Mesendoderm (in vitro differentiated cells): ENCODE measurements at regions not wholly inside any gene's neighbourhood (a gene's known extent, or its start where the extent isn't known, plus 50 kb on each side); places are given as distances from the start of the nearest gene placed in this dataset.

ENCODE experiments used
- DNase-seq: peaks from one replicate; pipeline ENCODE4 v3.0.0; 2013
- H2AK5ac ChIP-seq: 2 replicates; pipeline ENCODE4 v1.6.1; 2013; ENCODE audit warnings: low read length, inconsistent platforms
- H2BK120ac ChIP-seq: 2 replicates; pipeline ENCODE4 v1.6.1; 2013; ENCODE audit warnings: low read depth, mild to moderate bottlenecking, low read length, moderate library complexity, mixed read lengths
- H2BK15ac ChIP-seq: replicated peaks from 2 replicates; pipeline ENCODE4 v1.6.1; 2013; ENCODE audit warnings: low read depth, mild to moderate bottlenecking, moderate library complexity
- H2BK5ac ChIP-seq: 2 replicates; pipeline ENCODE4 v1.6.1; 2013; ENCODE audit warnings: low read length, inconsistent platforms
- H3K18ac ChIP-seq: 2 replicates; pipeline ENCODE4 v1.6.1; 2013; ENCODE audit warnings: mild to moderate bottlenecking, low read length, mixed read lengths
- H3K23ac ChIP-seq: one replicate; pipeline ENCODE4 v1.6.1; 2013; ENCODE audit warnings: low read length
- H3K27ac ChIP-seq: 2 replicates; pipeline ENCODE4 v1.5.1; 2013; ENCODE audit warnings: low read depth, mild to moderate bottlenecking, inconsistent platforms, low read length, moderate library complexity
- H3K27me3 ChIP-seq: 2 replicates; pipeline ENCODE4 v1.6.1; 2013; ENCODE audit warnings: low read length, control low read depth, mild to moderate bottlenecking, inconsistent platforms; ENCODE audit not compliant: insufficient read depth, poor library complexity
- H3K36me3 ChIP-seq: 2 replicates; pipeline ENCODE4 v1.6.1; 2013; ENCODE audit warnings: low read length, inconsistent platforms; ENCODE audit not compliant: control insufficient read depth, insufficient read depth
- H3K4ac ChIP-seq: one replicate; pipeline ENCODE4 v1.6.1; 2013; ENCODE audit warnings: low read depth, mild to moderate bottlenecking, low read length, moderate library complexity
- H3K4me1 ChIP-seq: 2 replicates; pipeline ENCODE4 v1.6.1; 2013; ENCODE audit warnings: low read depth, low read length, inconsistent platforms; ENCODE audit not compliant: control insufficient read depth
- H3K4me2 ChIP-seq: 2 replicates; pipeline ENCODE4 v1.6.1; 2013; ENCODE audit warnings: low read length
- H3K4me3 ChIP-seq: 2 replicates; pipeline ENCODE4 v1.5.1; 2013; ENCODE audit warnings: mild to moderate bottlenecking, low read length
- H3K56ac ChIP-seq: one replicate; pipeline ENCODE4 v1.6.1; 2013; ENCODE audit warnings: low read length
- H3K79me1 ChIP-seq: 2 replicates; pipeline ENCODE4 v1.6.1; 2013; ENCODE audit warnings: low read length, inconsistent platforms
- H3K79me2 ChIP-seq: 2 replicates; pipeline ENCODE4 v1.6.1; 2013; ENCODE audit warnings: mild to moderate bottlenecking, low read length; ENCODE audit not compliant: control insufficient read depth, insufficient read depth
- H3K9ac ChIP-seq: 2 replicates; pipeline ENCODE4 v1.6.1; 2013; ENCODE audit warnings: low read length, inconsistent platforms
- H4K5ac ChIP-seq: one replicate; pipeline ENCODE4 v1.6.1; 2013; ENCODE audit warnings: low read length
- H4K8ac ChIP-seq: one replicate; pipeline ENCODE4 v1.6.1; 2013; ENCODE audit warnings: low read depth, mild to moderate bottlenecking, control low read depth, low read length, moderate library complexity
- WGBS: extraction: QIAGEN DNeasy Blood & Tissue Kit; methylation state at CpG from one replicate; pipeline ENCODE4 v1.1.7; 2013; ENCODE audit warnings: low lambda C conversion rate, missing lambda C conversion rate; ENCODE audit not compliant: insufficient coverage; ENCODE audit errors: extremely low coverage; 5-methylcytosine and 5-hydroxymethylcytosine counted together

DNA sequence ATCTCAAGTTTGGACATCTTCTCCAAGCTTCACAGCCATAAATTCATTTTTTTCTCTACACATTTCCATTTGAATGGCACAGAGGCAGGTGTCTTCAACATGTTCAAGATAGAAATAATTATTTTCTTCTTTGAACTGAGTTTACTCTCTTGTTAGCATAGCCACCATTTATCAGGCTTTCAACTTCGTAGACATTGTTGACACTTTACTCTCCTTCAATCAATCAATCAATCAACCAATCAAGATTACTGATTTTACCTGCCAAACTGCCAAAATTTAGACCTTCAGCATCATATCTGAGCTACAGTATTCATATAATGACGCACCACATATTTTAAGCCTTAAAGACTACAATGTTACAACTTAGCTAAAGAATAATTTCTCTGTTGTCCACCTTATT, 300.1 kb upstream of the LUZP2 start:
- H3K9ac ChIP-seq: no peak overlapping the region
- H3K4me3 ChIP-seq: no peak overlapping the region
- H2BK5ac ChIP-seq: no peak overlapping the region
- no peak overlapping the region for H3K56ac ChIP-seq
- H4K5ac ChIP-seq: no peak overlapping the region
- no peaks in the 10 kb centered on the region for H3K79me2 ChIP-seq
- no CpG with 5 or more reads among the region's 2 CpGs for WGBS
- H3K4me1 ChIP-seq: no peaks in the 10 kb centered on the region
- H3K23ac ChIP-seq: no peak overlapping the region
- no peak overlapping the region for H3K4me2 ChIP-seq
- no peak overlapping the region for H2BK15ac ChIP-seq
- H3K27ac ChIP-seq: no peak overlapping the region
- no peak for DNase-seq
- no peaks in the 10 kb centered on the region for H3K79me1 ChIP-seq
- H3K36me3 ChIP-seq: no peaks in the 10 kb centered on the region
- H3K27me3 ChIP-seq: no peaks in the 10 kb centered on the region
- no peak overlapping the region for H3K18ac ChIP-seq
- H2AK5ac ChIP-seq: no peak overlapping the region
- H2BK120ac ChIP-seq: no peak overlapping the region
- no peak overlapping the region for H4K8ac ChIP-seq
- H3K4ac ChIP-seq: no peak overlapping the region

DNA sequence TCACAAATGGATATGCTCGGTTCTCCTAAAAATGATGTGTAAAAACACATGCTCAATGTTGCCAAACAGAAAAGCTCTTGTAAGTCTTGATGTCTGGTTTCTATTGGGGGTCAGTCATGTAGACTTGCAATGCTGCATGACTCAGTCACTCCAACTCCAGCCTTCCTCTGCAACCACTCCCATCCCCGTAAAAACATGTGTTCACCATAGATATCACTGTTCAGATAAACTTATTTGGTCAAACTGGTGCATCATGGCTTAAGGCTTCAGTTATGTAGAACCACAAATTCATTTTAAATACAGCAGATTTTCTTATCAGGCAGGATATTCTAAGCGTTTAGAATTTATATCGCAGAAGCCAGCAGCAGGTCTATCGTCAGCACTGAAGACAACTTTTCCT, 298.4 kb upstream of the LUZP2 start:
- no peaks in the 10 kb centered on the region for H3K4me1 ChIP-seq
- no peak overlapping the region for H3K27ac ChIP-seq
- no peak overlapping the region for H3K4me2 ChIP-seq
- no peaks in the 10 kb centered on the region for H3K79me2 ChIP-seq
- no peak overlapping the region for H2BK120ac ChIP-seq
- WGBS: no CpG with 5 or more reads among the region's 5 CpGs
- H3K79me1 ChIP-seq: no peaks in the 10 kb centered on the region
- H2AK5ac ChIP-seq: no peak overlapping the region
- no peak overlapping the region for H3K56ac ChIP-seq
- no peak overlapping the region for H3K9ac ChIP-seq
- no peak overlapping the region for H4K5ac ChIP-seq
- H3K23ac ChIP-seq: no peak overlapping the region
- H2BK5ac ChIP-seq: no peak overlapping the region
- H3K4me3 ChIP-seq: no peak overlapping the region
- H4K8ac ChIP-seq: no peak overlapping the region
- H3K27me3 ChIP-seq: no peaks in the 10 kb centered on the region
- no peak overlapping the region for H3K18ac ChIP-seq
- H3K36me3 ChIP-seq: no peaks in the 10 kb centered on the region
- no peak overlapping the region for H3K4ac ChIP-seq
- DNase-seq: no peak
- no peak overlapping the region for H2BK15ac ChIP-seq

DNA sequence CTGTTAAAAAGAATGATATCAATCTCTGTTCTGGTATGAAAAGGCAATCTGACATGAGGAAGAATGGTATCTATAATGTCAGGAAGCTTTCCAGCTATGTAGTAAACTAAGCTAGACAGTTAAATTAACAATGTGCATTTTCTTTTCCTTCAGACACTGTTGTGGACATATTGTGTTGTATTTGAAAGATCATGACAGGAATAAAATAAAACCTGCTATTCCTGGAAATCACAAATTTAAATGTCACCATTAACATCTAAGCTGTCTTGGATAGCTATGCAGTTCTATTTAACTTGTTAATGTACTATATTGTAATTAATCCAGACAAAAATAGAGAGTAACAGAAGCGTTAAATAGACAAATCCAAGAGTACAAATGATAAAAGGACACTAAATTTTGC, 297.4 kb upstream of the LUZP2 start:
- H3K4me2 ChIP-seq: no peak overlapping the region
- no peak overlapping the region for H3K9ac ChIP-seq
- no peak overlapping the region for H2BK5ac ChIP-seq
- H2BK120ac ChIP-seq: no peak overlapping the region
- DNase-seq: no peak
- H3K79me1 ChIP-seq: no peaks in the 10 kb centered on the region
- no peak overlapping the region for H4K8ac ChIP-seq
- H3K56ac ChIP-seq: no peak overlapping the region
- H3K23ac ChIP-seq: no peak overlapping the region
- no peak overlapping the region for H2BK15ac ChIP-seq
- no peak overlapping the region for H3K4ac ChIP-seq
- H3K79me2 ChIP-seq: no peaks in the 10 kb centered on the region
- no peak overlapping the region for H3K18ac ChIP-seq
- no peak overlapping the region for H4K5ac ChIP-seq
- H3K4me3 ChIP-seq: no peak overlapping the region
- no peak overlapping the region for H3K27ac ChIP-seq
- H2AK5ac ChIP-seq: no peak overlapping the region
- no CpG with 5 or more reads among the region's 1 CpG for WGBS
- H3K27me3 ChIP-seq: no peaks in the 10 kb centered on the region
- no peaks in the 10 kb centered on the region for H3K4me1 ChIP-seq
- H3K36me3 ChIP-seq: no peaks in the 10 kb centered on the region

GRCh38 chr11:24206030-24206429, 290.8 kb upstream of the LUZP2 start:
- H3K36me3 ChIP-seq: no peaks in the 10 kb centered on the region
- H3K9ac ChIP-seq: no peak overlapping the region
- no peak overlapping the region for H2AK5ac ChIP-seq
- no peak overlapping the region for H2BK5ac ChIP-seq
- no peak overlapping the region for H2BK120ac ChIP-seq
- H4K8ac ChIP-seq: no peak overlapping the region
- H3K4me2 ChIP-seq: no peak overlapping the region
- no peak overlapping the region for H3K23ac ChIP-seq
- H3K4me3 ChIP-seq: no peak overlapping the region
- no peak overlapping the region for H4K5ac ChIP-seq
- H3K27ac ChIP-seq: no peak overlapping the region
- no CpG with 5 or more reads among the region's 2 CpGs for WGBS
- no peaks in the 10 kb centered on the region for H3K79me1 ChIP-seq
- H3K79me2 ChIP-seq: no peaks in the 10 kb centered on the region
- H3K27me3 ChIP-seq: no peaks in the 10 kb centered on the region
- no peak overlapping the region for H3K4ac ChIP-seq
- no peak overlapping the region for H3K56ac ChIP-seq
- H2BK15ac ChIP-seq: no peak overlapping the region
- H3K18ac ChIP-seq: no peak overlapping the region
- DNase-seq: no peak
- no peaks in the 10 kb centered on the region for H3K4me1 ChIP-seq

GRCh38 chr11:24206511-24206910, 290.3 kb upstream of the LUZP2 start:
- no peak overlapping the region for H3K4ac ChIP-seq
- H3K4me3 ChIP-seq: no peak overlapping the region
- H2BK5ac ChIP-seq: no peak overlapping the region
- H2AK5ac ChIP-seq: no peak overlapping the region
- no peak overlapping the region for H3K18ac ChIP-seq
- H3K56ac ChIP-seq: no peak overlapping the region
- DNase-seq: no peak
- H3K4me1 ChIP-seq: no peaks in the 10 kb centered on the region
- no peak overlapping the region for H3K9ac ChIP-seq
- H3K79me2 ChIP-seq: no peaks in the 10 kb centered on the region
- H4K5ac ChIP-seq: no peak overlapping the region
- H2BK15ac ChIP-seq: no peak overlapping the region
- H4K8ac ChIP-seq: no peak overlapping the region
- no peak overlapping the region for H3K27ac ChIP-seq
- no CpG with 5 or more reads among the region's 1 CpG for WGBS
- H3K79me1 ChIP-seq: no peaks in the 10 kb centered on the region
- H3K4me2 ChIP-seq: no peak overlapping the region
- H2BK120ac ChIP-seq: no peak overlapping the region
- H3K27me3 ChIP-seq: no peaks in the 10 kb centered on the region
- no peaks in the 10 kb centered on the region for H3K36me3 ChIP-seq
- no peak overlapping the region for H3K23ac ChIP-seq

DNA sequence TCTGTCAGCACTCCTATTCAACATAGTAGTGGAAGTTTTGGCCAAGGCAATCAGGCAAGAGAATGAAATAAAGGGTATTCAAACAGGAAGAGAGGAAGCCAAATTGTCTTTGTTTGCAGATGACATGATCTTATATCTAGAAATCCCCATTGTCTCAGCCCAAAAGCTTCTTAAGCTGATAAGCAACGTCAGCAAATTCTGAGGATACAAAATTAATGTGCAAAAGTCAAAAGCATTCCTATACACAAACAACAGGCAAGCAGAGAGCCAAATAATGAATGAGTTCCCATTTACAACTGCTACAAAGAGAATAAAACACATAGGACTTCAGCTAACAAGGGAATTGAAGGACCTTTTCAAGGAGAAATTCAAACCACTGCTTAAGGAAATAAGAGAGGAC, 280.4 kb upstream of the LUZP2 start:
- no peaks in the 10 kb centered on the region for H3K4me1 ChIP-seq
- no peak for DNase-seq
- H4K8ac ChIP-seq: no peak overlapping the region
- no peak overlapping the region for H2BK120ac ChIP-seq
- no peak overlapping the region for H3K23ac ChIP-seq
- no peaks in the 10 kb centered on the region for H3K36me3 ChIP-seq
- WGBS: no CpG with 5 or more reads among the region's 1 CpG
- no peaks in the 10 kb centered on the region for H3K79me2 ChIP-seq
- no peak overlapping the region for H3K4me2 ChIP-seq
- H3K4me3 ChIP-seq: no peak overlapping the region
- no peak overlapping the region for H2BK15ac ChIP-seq
- no peak overlapping the region for H3K27ac ChIP-seq
- H2BK5ac ChIP-seq: no peak overlapping the region
- no peak overlapping the region for H3K56ac ChIP-seq
- H2AK5ac ChIP-seq: no peak overlapping the region
- H3K18ac ChIP-seq: no peak overlapping the region
- H3K9ac ChIP-seq: no peak overlapping the region
- H3K27me3 ChIP-seq: no peaks in the 10 kb centered on the region
- no peak overlapping the region for H4K5ac ChIP-seq
- no peak overlapping the region for H3K4ac ChIP-seq
- H3K79me1 ChIP-seq: no peaks in the 10 kb centered on the region
